ENCODE measurements at regions not wholly inside any gene's neighbourhood (a gene's known extent, or its start where the extent isn't known, plus 50 kb on each side); places are given as distances from the start of the nearest gene placed in this dataset.

DNA sequence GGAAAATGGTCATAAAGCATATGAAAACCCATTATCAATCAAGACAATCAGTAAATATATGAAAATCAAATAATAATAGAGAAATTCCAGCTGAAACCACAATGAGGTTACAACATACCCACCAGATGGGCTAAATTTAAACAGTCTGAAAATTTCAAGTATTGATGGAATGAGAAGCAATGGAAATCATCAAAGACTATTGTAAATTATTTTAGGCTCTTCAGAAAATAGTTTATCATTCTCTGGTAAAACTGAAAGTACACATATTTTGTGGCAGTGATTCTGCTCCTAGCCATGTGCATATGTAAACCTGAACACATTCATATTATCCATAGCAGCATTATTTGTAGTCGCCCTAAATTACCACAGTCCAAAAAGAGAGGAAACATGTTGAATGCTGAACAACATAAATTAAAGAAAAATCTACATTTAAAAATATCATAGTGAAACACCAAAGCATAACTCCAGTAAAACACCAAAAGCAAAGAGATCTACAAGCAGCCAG lies 215.3 kb downstream of the PRELID2 start:
- TF ChIP-seq BRCA1 (IDR thresholded peaks at IDR 0.05) (no peak), BRCA1 (CRISPR knock-in tag; IDR thresholded peaks at IDR 0.05) (no peak), HMG20B (CRISPR knock-in tag; IDR thresholded peaks at IDR 0.05) (no peak), CHD4 (IDR thresholded peaks at IDR 0.05; ENCODE audit: insufficient read depth, insufficient replicate concordance, low read depth, low read length, poor library complexity, severe bottlenecking) (no peak), ZNF586 (CRISPR knock-in tag; conservative IDR thresholded peaks at IDR 0.05) (no peak), ZNF316 (IDR thresholded peaks at IDR 0.05) (no peak), SAFB (IDR thresholded peaks at IDR 0.05; ENCODE audit: borderline replicate concordance, low read depth, low read length) (no peak), SIX5 (IDR thresholded peaks at IDR 0.05; ENCODE audit: borderline replicate concordance in 1 of 2, insufficient read depth in 1 of 2, low read depth in 1 of 2, low read length in 2 of 2) (no peak), PCBP1 (IDR thresholded peaks at IDR 0.05; ENCODE audit: low read depth, low read length, poor library complexity, severe bottlenecking) (no peak), ZNF561 (CRISPR knock-in tag; conservative IDR thresholded peaks at IDR 0.05) (no peak), SRF (CRISPR knock-in tag; IDR thresholded peaks at IDR 0.05) (no peak), MEF2D (tag; conservative IDR thresholded peaks at IDR 0.05; ENCODE audit: low read depth) (no peak), TEAD4 (IDR thresholded peaks at IDR 0.05; ENCODE audit: low read length) (no peak), TEAD4 (CRISPR knock-in tag; IDR thresholded peaks at IDR 0.05; ENCODE audit: borderline replicate concordance) (no peak), CXXC5 (CRISPR knock-in tag; IDR thresholded peaks at IDR 0.05) (no peak), ZBED1 (IDR thresholded peaks at IDR 0.05) (no peak)
- TF ChIP-seq, protein P1, sequence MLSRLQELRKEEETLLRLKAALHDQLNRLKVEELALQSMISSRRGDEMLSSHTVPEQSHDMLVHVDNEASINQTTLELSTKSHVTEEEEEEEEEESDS (CRISPR knock-in tag; IDR thresholded peaks at IDR 0.05) = no peak
- TF ChIP-seq, protein P2, sequence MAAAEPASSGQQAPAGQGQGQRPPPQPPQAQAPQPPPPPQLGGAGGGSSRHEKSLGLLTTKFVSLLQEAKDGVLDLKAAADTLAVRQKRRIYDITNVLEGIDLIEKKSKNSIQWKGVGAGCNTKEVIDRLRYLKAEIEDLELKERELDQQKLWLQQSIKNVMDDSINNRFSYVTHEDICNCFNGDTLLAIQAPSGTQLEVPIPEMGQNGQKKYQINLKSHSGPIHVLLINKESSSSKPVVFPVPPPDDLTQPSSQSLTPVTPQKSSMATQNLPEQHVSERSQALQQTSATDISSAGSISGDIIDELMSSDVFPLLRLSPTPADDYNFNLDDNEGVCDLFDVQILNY (CRISPR knock-in tag; IDR thresholded peaks at IDR 0.05) = no peak
- TF ChIP-seq, protein P3, sequence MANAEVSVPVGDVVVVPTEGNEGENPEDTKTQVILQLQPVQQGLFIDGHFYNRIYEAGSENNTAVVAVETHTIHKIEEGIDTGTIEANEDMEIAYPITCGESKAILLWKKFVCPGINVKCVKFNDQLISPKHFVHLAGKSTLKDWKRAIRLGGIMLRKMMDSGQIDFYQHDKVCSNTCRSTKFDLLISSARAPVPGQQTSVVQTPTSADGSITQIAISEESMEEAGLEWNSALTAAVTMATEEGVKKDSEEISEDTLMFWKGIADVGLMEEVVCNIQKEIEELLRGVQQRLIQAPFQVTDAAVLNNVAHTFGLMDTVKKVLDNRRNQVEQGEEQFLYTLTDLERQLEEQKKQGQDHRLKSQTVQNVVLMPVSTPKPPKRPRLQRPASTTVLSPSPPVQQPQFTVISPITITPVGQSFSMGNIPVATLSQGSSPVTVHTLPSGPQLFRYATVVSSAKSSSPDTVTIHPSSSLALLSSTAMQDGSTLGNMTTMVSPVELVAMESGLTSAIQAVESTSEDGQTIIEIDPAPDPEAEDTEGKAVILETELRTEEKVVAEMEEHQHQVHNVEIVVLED (CRISPR knock-in tag; IDR thresholded peaks at IDR 0.05) = no peak
- Histone ChIP-seq H2AFZ (ENCODE audit: low read depth, low read length) (no peak overlapping the region), H3K4me2 (ENCODE audit: insufficient read depth, low read length) (no peak overlapping the region), H3K9me1 (ENCODE audit: control insufficient read depth, insufficient read depth, low read length) (no peaks in the 10 kb centered on the region), H3K79me2 (ENCODE audit: control insufficient read depth, insufficient read depth, low read length) (no peaks in the 10 kb centered on the region), H3K27ac (ENCODE audit: extremely low read depth, low read depth, low read length) (no peak overlapping the region), H3K9ac (ENCODE audit: insufficient read depth in 1 of 2, low read depth in 2 of 2, low read length in 2 of 2) (no peak overlapping the region), H3K9me3 (replicated peaks; ENCODE audit: control insufficient read depth, insufficient read depth, low read depth, low read length) (peaks cover 5% of the 10 kb centered on the region; the same call in 1 of the 2 replicates), H4K20me1 (replicated peaks; ENCODE audit: control insufficient read depth, insufficient read depth, low read length) (no peaks in the 10 kb centered on the region), H3K4me1 (replicated peaks in 1 of 2; ENCODE audit: control insufficient read depth in 2 of 2, insufficient read depth in 2 of 2, low read length in 2 of 2) (no peaks in the 10 kb centered on the region), H3K27me3 (ENCODE audit: control insufficient read depth in 2 of 2, insufficient read depth in 2 of 2, low read length in 2 of 2) (no peaks in the 10 kb centered on the region), H3K36me3 (ENCODE audit: control insufficient read depth, insufficient read depth, low read length) (no peaks in the 10 kb centered on the region), H3K4me3 (no peak overlapping the region)
- CTCF ChIA-PET (ENCODE audit: low intra/inter-chr PET ratio) = no interaction called here
- in situ Hi-C loops (cut with MboI) (no loop called here), intact Hi-C loops (cut with micrococcal nuclease) (loop anchor here (10.0 kb wide), 1 partner anchor 485 kb away; no protein-coding TSS in a partner anchor)
- no TSS peak for BruUV-seq (replicated peaks)
- WGBS (ENCODE audit: insufficient coverage, low coverage, missing lambda C conversion rate) = 0% methylated on average over 1 of the region's 1 CpG
- FAIRE-seq (no peak), ATAC-seq (no peak), DNase-seq (ENCODE audit: extremely low read depth in 1 of 4, low spot score in 3 of 4) (no peak)
- POLR2A ChIA-PET = no interaction called here

Measured in K562 (cell line).